ENCODE measurements at regions not wholly inside any gene's neighbourhood (a gene's known extent, or its start where the extent isn't known, plus 50 kb on each side); places are given as distances from the start of the nearest gene placed in this dataset.

GRCh38 chr6:26220145-26220970 lies 133.1 kb downstream of the HFE start:
- no peak for DNase-seq
- Mint-ChIP-seq H3K4me3 (ENCODE audit: unreplicated experiment) (no peak overlapping the region), H3K9me3 (ENCODE audit: unreplicated experiment) (no peaks in the 10 kb centered on the region), H3K4me1 (ENCODE audit: low read depth, unreplicated experiment) (no peaks in the 10 kb centered on the region), H3K27ac (ENCODE audit: unreplicated experiment) (no peak overlapping the region), H3K36me3 (ENCODE audit: insufficient read depth, unreplicated experiment) (no peaks in the 10 kb centered on the region), H3K27me3 (ENCODE audit: insufficient read depth, unreplicated experiment) (no peaks in the 10 kb centered on the region)
- 0 out of 2 replicates have a peak, but pooled peaks cover 8% of the 10 kb centered on the region for H3K4me1 ChIP-seq
- ChIA-PET CTCF (no interaction called here), POLR2A (interaction anchor here (0.6 to 1.1 kb wide), 2 partner anchors 31 to 53 kb away, joined by 4 to 10 read pairs; a partner anchor contains a TSS)
- H3K36me3 ChIP-seq (ENCODE audit: control insufficient read depth, insufficient read depth, low read length), result peaks cover 4% of the 10 kb centered on the region
- H3K27me3 ChIP-seq (replicated peaks; ENCODE audit: control insufficient read depth, insufficient read depth, low read length), result no peaks in the 10 kb centered on the region
- TF ChIP-seq CTCF (IDR thresholded peaks at IDR 0.05; ENCODE audit: insufficient read depth in 1 of 2, low read depth in 1 of 2, low read length in 1 of 2, severe bottlenecking in 1 of 2, unreplicated experiment in 1 of 2), result no peak
- H3K9me3 ChIP-seq, result no peaks in the 10 kb centered on the region
- intact Hi-C loops (cut with micrococcal nuclease; ENCODE audit: unreplicated experiment), result no loop called here
- H3K4me3 ChIP-seq (ENCODE audit: low read depth, low read length), result no peak overlapping the region
- BruUV-seq (replicated peaks), result no TSS peak

- intact Hi-C loops (cut with micrococcal nuclease; ENCODE audit: unreplicated experiment), result no loop called here
- Histone ChIP-seq H3K36me3 (ENCODE audit: control insufficient read depth, insufficient read depth, low read length) (peaks cover 5% of the 10 kb centered on the region), H3K4me1 (0 out of 2 replicates have a peak, but pooled peaks cover 8% of the 10 kb centered on the region), H3K27me3 (replicated peaks; ENCODE audit: control insufficient read depth, insufficient read depth, low read length) (no peaks in the 10 kb centered on the region), H3K9me3 (no peaks in the 10 kb centered on the region), H3K4me3 (ENCODE audit: low read depth, low read length) (no peak overlapping the region)
- Mint-ChIP-seq H3K36me3 (ENCODE audit: insufficient read depth, unreplicated experiment) (no peaks in the 10 kb centered on the region), H3K27me3 (ENCODE audit: insufficient read depth, unreplicated experiment) (no peaks in the 10 kb centered on the region), H3K4me3 (ENCODE audit: unreplicated experiment) (no peak overlapping the region), H3K4me1 (ENCODE audit: low read depth, unreplicated experiment) (no peaks in the 10 kb centered on the region), H3K9me3 (ENCODE audit: unreplicated experiment) (no peaks in the 10 kb centered on the region), H3K27ac (ENCODE audit: unreplicated experiment) (no peak overlapping the region)
- no peak for TF ChIP-seq CTCF (IDR thresholded peaks at IDR 0.05; ENCODE audit: insufficient read depth in 1 of 2, low read depth in 1 of 2, low read length in 1 of 2, severe bottlenecking in 1 of 2, unreplicated experiment in 1 of 2)
- POLR2A ChIA-PET, result no interaction called here
- CTCF ChIA-PET, result no interaction called here
- no TSS peak for BruUV-seq (replicated peaks)
- DNase-seq, result no peak
Measured at GRCh38 chr6:26221186-26221585, 134.0 kb downstream of the HFE start.

- no TSS peak for BruUV-seq (replicated peaks)
- Mint-ChIP-seq H3K27me3 (ENCODE audit: insufficient read depth, unreplicated experiment) (no peaks in the 10 kb centered on the region), H3K36me3 (ENCODE audit: insufficient read depth, unreplicated experiment) (no peaks in the 10 kb centered on the region), H3K4me3 (ENCODE audit: unreplicated experiment) (no peak overlapping the region), H3K9me3 (ENCODE audit: unreplicated experiment) (no peaks in the 10 kb centered on the region), H3K27ac (ENCODE audit: unreplicated experiment) (no peak overlapping the region), H3K4me1 (ENCODE audit: low read depth, unreplicated experiment) (no peaks in the 10 kb centered on the region)
- ChIA-PET CTCF (interaction anchor here (0.6 kb wide), 2 partner anchors 11 to 47 kb away, joined by 4 to 5 read pairs; no protein-coding TSS in a partner anchor), POLR2A (interaction anchor here (0.5 to 3.3 kb wide), 5 partner anchors 11 to 49 kb away, joined by 3 to 37 read pairs (median 17); a partner anchor contains a TSS)
- Histone ChIP-seq H3K27me3 (replicated peaks; ENCODE audit: control insufficient read depth, insufficient read depth, low read length) (no peaks in the 10 kb centered on the region), H3K4me3 (ENCODE audit: low read depth, low read length) (no peak overlapping the region), H3K36me3 (ENCODE audit: control insufficient read depth, insufficient read depth, low read length) (peaks cover 5% of the 10 kb centered on the region), H3K9me3 (no peaks in the 10 kb centered on the region), H3K4me1 (0 out of 2 replicates have a peak, but pooled peaks cover 8% of the 10 kb centered on the region)
- DNase-seq, result no peak
- TF ChIP-seq CTCF (IDR thresholded peaks at IDR 0.05; ENCODE audit: insufficient read depth in 1 of 2, low read depth in 1 of 2, low read length in 1 of 2, severe bottlenecking in 1 of 2, unreplicated experiment in 1 of 2), result no peak
- intact Hi-C loops (cut with micrococcal nuclease; ENCODE audit: unreplicated experiment), result no loop called here
Measured at GRCh38 chr6:26222571-26222970, 135.3 kb downstream of the HFE start.

Data from Caco-2 (cell line).